ENCODE measurements at regions not wholly inside any gene's neighbourhood (a gene's known extent, or its start where the extent isn't known, plus 50 kb on each side); places are given as distances from the start of the nearest gene placed in this dataset.

DNA sequence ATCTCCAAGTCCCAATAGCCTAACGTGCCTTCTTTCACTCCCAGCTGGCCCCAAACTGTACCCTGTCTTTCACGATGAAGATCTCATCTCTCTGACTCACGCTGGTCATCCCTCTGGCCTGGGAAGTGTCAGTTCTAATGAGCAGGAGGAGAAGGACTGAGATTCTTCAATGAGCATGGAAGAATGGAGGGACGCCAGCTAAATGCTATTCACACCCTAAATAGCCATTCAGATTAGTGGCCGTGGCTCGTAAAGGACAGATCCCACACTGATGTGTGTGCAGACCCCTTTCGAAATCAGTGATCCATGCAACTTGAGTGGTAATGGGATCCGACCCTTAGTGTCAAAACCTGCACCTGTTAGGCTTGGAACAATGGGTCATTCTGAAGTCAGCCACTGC, 75.9 kb upstream of the SMYD2 start:
- no peaks in the 10 kb centered on the region for H3K27me3 ChIP-seq (ENCODE audit: control insufficient read depth, insufficient read depth, low read length)
- no peaks in the 10 kb centered on the region for H3K9me3 ChIP-seq (ENCODE audit: control insufficient read depth, low read length)
- H3K4me3 ChIP-seq (ENCODE audit: low read depth, low read length): no peak overlapping the region
- no peaks in the 10 kb centered on the region for H3K79me2 ChIP-seq
- H2AFZ ChIP-seq: no peak overlapping the region
- TF ChIP-seq, protein P1, sequence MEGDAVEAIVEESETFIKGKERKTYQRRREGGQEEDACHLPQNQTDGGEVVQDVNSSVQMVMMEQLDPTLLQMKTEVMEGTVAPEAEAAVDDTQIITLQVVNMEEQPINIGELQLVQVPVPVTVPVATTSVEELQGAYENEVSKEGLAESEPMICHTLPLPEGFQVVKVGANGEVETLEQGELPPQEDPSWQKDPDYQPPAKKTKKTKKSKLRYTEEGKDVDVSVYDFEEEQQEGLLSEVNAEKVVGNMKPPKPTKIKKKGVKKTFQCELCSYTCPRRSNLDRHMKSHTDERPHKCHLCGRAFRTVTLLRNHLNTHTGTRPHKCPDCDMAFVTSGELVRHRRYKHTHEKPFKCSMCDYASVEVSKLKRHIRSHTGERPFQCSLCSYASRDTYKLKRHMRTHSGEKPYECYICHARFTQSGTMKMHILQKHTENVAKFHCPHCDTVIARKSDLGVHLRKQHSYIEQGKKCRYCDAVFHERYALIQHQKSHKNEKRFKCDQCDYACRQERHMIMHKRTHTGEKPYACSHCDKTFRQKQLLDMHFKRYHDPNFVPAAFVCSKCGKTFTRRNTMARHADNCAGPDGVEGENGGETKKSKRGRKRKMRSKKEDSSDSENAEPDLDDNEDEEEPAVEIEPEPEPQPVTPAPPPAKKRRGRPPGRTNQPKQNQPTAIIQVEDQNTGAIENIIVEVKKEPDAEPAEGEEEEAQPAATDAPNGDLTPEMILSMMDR (IDR thresholded peaks at IDR 0.05): no peak
- no peaks in the 10 kb centered on the region for H3K4me1 ChIP-seq
- no peaks in the 10 kb centered on the region for H3K36me3 ChIP-seq (ENCODE audit: control insufficient read depth, insufficient read depth, low read length)
- no peak overlapping the region for H3K9ac ChIP-seq
- no peak overlapping the region for H3K27ac ChIP-seq
- no peak overlapping the region for H3K4me2 ChIP-seq (ENCODE audit: low read length)

DNA sequence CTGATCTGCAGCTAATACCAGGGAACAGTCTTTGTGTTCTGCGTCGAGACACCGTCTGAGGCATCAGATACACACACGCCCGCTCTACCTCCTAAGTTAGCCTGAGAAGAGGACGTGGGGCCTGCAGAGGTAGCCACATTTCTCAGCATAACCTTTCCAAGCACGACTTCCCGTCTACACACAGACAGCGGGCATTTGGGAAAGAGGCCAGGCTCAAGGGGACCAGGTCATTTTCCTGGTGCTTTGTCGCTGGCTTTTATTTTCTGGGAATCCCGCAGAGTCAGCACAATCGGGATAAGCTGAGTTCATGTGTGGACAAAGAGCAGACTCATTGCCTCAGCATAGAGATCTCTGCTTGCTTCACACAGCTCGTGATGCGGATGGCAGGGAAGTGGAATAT, 72.5 kb upstream of the SMYD2 start:
- Histone ChIP-seq H3K36me3 (ENCODE audit: control insufficient read depth, insufficient read depth, low read length) (no peaks in the 10 kb centered on the region), H3K27ac (no peak overlapping the region), H3K9ac (no peak overlapping the region), H3K4me2 (ENCODE audit: low read length) (no peak overlapping the region), H3K9me3 (ENCODE audit: control insufficient read depth, low read length) (no peaks in the 10 kb centered on the region), H2AFZ (no peak overlapping the region), H3K4me3 (ENCODE audit: low read depth, low read length) (no peak overlapping the region), H3K4me1 (no peaks in the 10 kb centered on the region), H3K27me3 (ENCODE audit: control insufficient read depth, insufficient read depth, low read length) (no peaks in the 10 kb centered on the region), H3K79me2 (no peaks in the 10 kb centered on the region)
- TF ChIP-seq, protein P1 (IDR thresholded peaks at IDR 0.05): no peak

DNA sequence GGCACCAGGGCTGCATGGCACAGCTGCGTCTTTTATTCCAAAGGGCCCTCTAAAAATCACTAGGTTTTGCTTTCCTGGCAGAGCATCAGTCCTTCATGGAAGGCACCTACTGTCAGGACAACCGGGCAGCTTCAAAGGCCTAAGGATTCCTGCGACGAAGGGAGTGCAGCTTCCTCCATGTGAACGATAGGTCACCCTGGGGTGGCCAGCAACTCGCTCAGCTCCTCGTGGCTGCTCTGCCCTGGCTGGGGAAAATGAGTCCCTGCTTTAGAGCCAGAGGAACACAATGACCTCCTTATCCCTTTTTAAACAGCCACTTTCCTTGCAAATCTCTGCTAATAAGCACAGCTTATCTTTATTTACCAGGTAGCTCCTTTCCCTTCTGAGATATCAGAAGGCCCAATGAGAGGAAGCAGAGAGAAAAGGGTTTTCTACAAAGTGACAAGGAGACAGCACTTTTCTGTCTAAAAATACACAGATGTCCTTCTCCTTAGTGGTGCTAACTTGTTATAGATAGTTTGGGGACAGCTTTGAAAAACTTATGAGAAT, 71.6 kb upstream of the SMYD2 start:
- Histone ChIP-seq H3K4me3 (ENCODE audit: low read depth, low read length) (no peak overlapping the region), H3K4me2 (ENCODE audit: low read length) (no peak overlapping the region), H3K79me2 (no peaks in the 10 kb centered on the region), H3K36me3 (ENCODE audit: control insufficient read depth, insufficient read depth, low read length) (no peaks in the 10 kb centered on the region), H3K9me3 (ENCODE audit: control insufficient read depth, low read length) (no peaks in the 10 kb centered on the region), H2AFZ (no peak overlapping the region), H3K27me3 (ENCODE audit: control insufficient read depth, insufficient read depth, low read length) (no peaks in the 10 kb centered on the region), H3K4me1 (no peaks in the 10 kb centered on the region), H3K27ac (no peak overlapping the region), H3K9ac (no peak overlapping the region)
- TF ChIP-seq, protein P1 (IDR thresholded peaks at IDR 0.05): no peak

DNA sequence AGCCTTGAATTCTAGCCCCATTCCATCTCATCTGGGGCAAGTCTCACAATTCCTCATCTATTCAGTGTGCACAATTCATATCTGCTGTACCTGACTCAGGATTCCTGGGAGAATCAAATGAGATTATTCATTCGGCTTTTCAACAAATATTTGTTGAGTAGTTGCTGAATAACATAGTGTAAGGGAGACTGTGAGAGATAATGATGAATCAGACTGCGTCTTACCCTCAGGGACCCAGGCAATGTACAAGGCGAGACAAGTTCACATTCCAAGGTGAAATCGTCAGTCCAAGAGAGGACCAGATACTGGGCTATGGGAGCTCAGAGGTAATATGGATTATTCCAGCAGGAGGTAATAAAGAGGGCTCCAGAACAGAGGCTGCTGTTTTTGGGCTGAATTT, 67.8 kb upstream of the SMYD2 start:
- no peak overlapping the region for H3K27ac ChIP-seq
- H3K4me1 ChIP-seq: no peaks in the 10 kb centered on the region
- TF ChIP-seq, protein P1 (IDR thresholded peaks at IDR 0.05): no peak
- no peaks in the 10 kb centered on the region for H3K36me3 ChIP-seq (ENCODE audit: control insufficient read depth, insufficient read depth, low read length)
- H2AFZ ChIP-seq: no peak overlapping the region
- H3K27me3 ChIP-seq (ENCODE audit: control insufficient read depth, insufficient read depth, low read length): no peaks in the 10 kb centered on the region
- H3K4me2 ChIP-seq (ENCODE audit: low read length): no peak overlapping the region
- H3K4me3 ChIP-seq (ENCODE audit: low read depth, low read length): no peak overlapping the region
- H3K9ac ChIP-seq: no peak overlapping the region
- H3K9me3 ChIP-seq (ENCODE audit: control insufficient read depth, low read length): no peaks in the 10 kb centered on the region
- H3K79me2 ChIP-seq: no peaks in the 10 kb centered on the region

DNA sequence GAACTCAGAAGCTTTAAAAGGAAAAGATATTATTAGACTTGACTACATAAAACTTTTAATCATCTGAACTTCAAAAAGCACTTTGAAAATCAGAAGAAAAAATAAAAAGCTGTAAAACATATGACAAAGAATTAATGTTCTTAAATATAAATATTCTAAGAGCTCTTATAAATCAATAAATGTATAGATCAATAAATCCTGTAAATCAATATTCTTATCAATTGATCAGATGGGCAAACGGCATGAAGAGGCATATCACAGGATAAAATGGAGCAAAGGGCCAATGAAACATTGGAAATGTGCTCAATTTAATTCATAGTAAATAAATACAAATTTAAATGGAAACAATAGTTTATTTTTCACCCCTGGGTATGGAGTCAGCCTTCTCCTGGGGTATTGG, 66.1 kb upstream of the SMYD2 start:
- H3K27me3 ChIP-seq (ENCODE audit: control insufficient read depth, insufficient read depth, low read length): no peaks in the 10 kb centered on the region
- no peaks in the 10 kb centered on the region for H3K36me3 ChIP-seq (ENCODE audit: control insufficient read depth, insufficient read depth, low read length)
- H2AFZ ChIP-seq: no peak overlapping the region
- no peaks in the 10 kb centered on the region for H3K79me2 ChIP-seq
- H3K4me2 ChIP-seq (ENCODE audit: low read length): no peak overlapping the region
- H3K4me1 ChIP-seq: no peaks in the 10 kb centered on the region
- H3K27ac ChIP-seq: no peak overlapping the region
- H3K9me3 ChIP-seq (ENCODE audit: control insufficient read depth, low read length): no peaks in the 10 kb centered on the region
- H3K4me3 ChIP-seq (ENCODE audit: low read depth, low read length): no peak overlapping the region
- TF ChIP-seq, protein P1 (IDR thresholded peaks at IDR 0.05): no peak
- no peak overlapping the region for H3K9ac ChIP-seq
